MG63 (cell line): ENCODE measurements at regions not wholly inside any gene's neighbourhood (a gene's known extent, or its start where the extent isn't known, plus 50 kb on each side); places are given as distances from the start of the nearest gene placed in this dataset.
"Not testable (repeated sequence)": the region's sequence is repeated elsewhere in the genome, so short reads cannot be mapped to it uniquely, and the experiment has no call there.

Source experiments
- DNase-seq: peaks from one replicate; pipeline ENCODE4 v3.0.0-alpha.2; 2020
- H3K27me3 ChIP-seq: fragments of 250-450 bp; sonication (Bioruptor Pico); 2 replicates; pipeline ENCODE4 v1.5.1; 2020; ENCODE audit warnings: mild to moderate bottlenecking, moderate library complexity
- H3K36me3 ChIP-seq: fragments of 250-450 bp; sonication (Bioruptor Pico); 2 replicates; pipeline ENCODE4 v1.5.1; 2020; ENCODE audit warnings: mild to moderate bottlenecking, moderate library complexity
- H3K4me3 ChIP-seq: fragments of 250-450 bp; sonication (Bioruptor Pico); 2 replicates; pipeline ENCODE4 v1.5.1; 2020; ENCODE audit warnings: mild to moderate bottlenecking, moderate library complexity
- H3K9me3 ChIP-seq: fragments of 250-450 bp; sonication (Bioruptor Pico); 2 replicates; pipeline ENCODE4 v1.5.1; 2020; ENCODE audit warnings: mild to moderate bottlenecking, moderate library complexity

- no peak for DNase-seq
- peaks cover 5% of the 10 kb centered on the region; the same call in 1 of the 2 replicates for H3K27me3 ChIP-seq
- H3K4me3 ChIP-seq, result no peak overlapping the region
- H3K36me3 ChIP-seq, result no peaks in the 10 kb centered on the region
- H3K9me3 ChIP-seq, result no peaks in the 10 kb centered on the region
Observed at GRCh38 chr12:3364661-3365462, 126.1 kb upstream of the PRMT8 start.

GRCh38 chr12:3365463-3366411 is 125.3 kb upstream of the PRMT8 start:
- Histone ChIP-seq H3K36me3 (no peaks in the 10 kb centered on the region), H3K27me3 (peaks cover 5% of the 10 kb centered on the region; the same call in 1 of the 2 replicates), H3K4me3 (no peak overlapping the region), H3K9me3 (no peaks in the 10 kb centered on the region)
- no peak for DNase-seq

- peaks cover 7% of the 10 kb centered on the region; the same call in 1 of the 2 replicates for H3K27me3 ChIP-seq
- no peaks in the 10 kb centered on the region for H3K36me3 ChIP-seq
- no peaks in the 10 kb centered on the region for H3K9me3 ChIP-seq
- no peak overlapping the region for H3K4me3 ChIP-seq
- no peak for DNase-seq
Observed at GRCh38 chr12:3366451-3367110, 124.4 kb upstream of the PRMT8 start.

GRCh38 chr12:3367750-3368444 is 123.1 kb upstream of the PRMT8 start:
- DNase-seq, result no peak
- Histone ChIP-seq H3K9me3 (no peaks in the 10 kb centered on the region), H3K27me3 (peaks cover 14% of the 10 kb centered on the region; the same call in 1 of the 2 replicates), H3K4me3 (no peak overlapping the region), H3K36me3 (no peaks in the 10 kb centered on the region)

GRCh38 chr12:3371018-3371417 is 120.0 kb upstream of the PRMT8 start:
- no peaks in the 10 kb centered on the region for H3K9me3 ChIP-seq
- H3K4me3 ChIP-seq, result no peak overlapping the region
- H3K27me3 ChIP-seq, result peaks cover 9% of the 10 kb centered on the region; the same call in 1 of the 2 replicates
- DNase-seq, result no peak
- H3K36me3 ChIP-seq, result no peaks in the 10 kb centered on the region

- H3K9me3 ChIP-seq, result no peaks in the 10 kb centered on the region
- H3K4me3 ChIP-seq, result no peak overlapping the region
- H3K27me3 ChIP-seq, result peaks cover 9% of the 10 kb centered on the region; the same call in 1 of the 2 replicates
- DNase-seq, result no peak
- H3K36me3 ChIP-seq, result no peaks in the 10 kb centered on the region
Observed at GRCh38 chr12:3375326-3375725, 115.7 kb upstream of the PRMT8 start.

GRCh38 chr12:3376779-3377455 is 114.1 kb upstream of the PRMT8 start:
- Histone ChIP-seq H3K36me3 (no peaks in the 10 kb centered on the region), H3K9me3 (no peaks in the 10 kb centered on the region), H3K4me3 (no peak overlapping the region), H3K27me3 (peaks cover 4% of the 10 kb centered on the region; the same call in 1 of the 2 replicates)
- DNase-seq, result no peak

- Histone ChIP-seq H3K27me3 (no peaks in the 10 kb centered on the region; the same call in 1 of the 2 replicates), H3K4me3 (no peak overlapping the region), H3K36me3 (no peaks in the 10 kb centered on the region), H3K9me3 (no peaks in the 10 kb centered on the region)
- no peak for DNase-seq
Observed at GRCh38 chr12:3378655-3379054, 112.3 kb upstream of the PRMT8 start.

GRCh38 chr12:3379079-3379478 is 111.9 kb upstream of the PRMT8 start:
- H3K27me3 ChIP-seq, result no peaks in the 10 kb centered on the region; the same call in 1 of the 2 replicates
- no peak for DNase-seq
- no peaks in the 10 kb centered on the region for H3K36me3 ChIP-seq

GRCh38 chr12:3380200-3381043 is 110.6 kb upstream of the PRMT8 start:
- H3K36me3 ChIP-seq, result no peaks in the 10 kb centered on the region
- H3K27me3 ChIP-seq, result no peaks in the 10 kb centered on the region; the same call in 1 of the 2 replicates
- peak; percentile 44 for DNase-seq

More at GRCh38 chr12:3379079-3379478, 111.9 kb upstream of the PRMT8 start:
- H3K9me3 ChIP-seq, result no peaks in the 10 kb centered on the region
- no peak overlapping the region for H3K4me3 ChIP-seq

GRCh38 chr12:3381059-3382047 is 109.7 kb upstream of the PRMT8 start:
- no peaks in the 10 kb centered on the region; the same call in 1 of the 2 replicates for H3K27me3 ChIP-seq
- no peak overlapping the region for H3K4me3 ChIP-seq
- no peak for DNase-seq
- no peaks in the 10 kb centered on the region for H3K36me3 ChIP-seq
- H3K9me3 ChIP-seq, result no peaks in the 10 kb centered on the region

More at GRCh38 chr12:3380200-3381043, 110.6 kb upstream of the PRMT8 start:
- Histone ChIP-seq H3K9me3 (no peaks in the 10 kb centered on the region), H3K4me3 (no peak overlapping the region)

GRCh38 chr12:3389986-3390385 is 101.0 kb upstream of the PRMT8 start:
- no peaks in the 10 kb centered on the region for H3K9me3 ChIP-seq
- no peaks in the 10 kb centered on the region for H3K36me3 ChIP-seq
- H3K4me3 ChIP-seq, result no peak overlapping the region
- no peak for DNase-seq
- H3K27me3 ChIP-seq, result no peaks in the 10 kb centered on the region

- not testable (repeated sequence) for H3K27me3 ChIP-seq, H3K9me3 ChIP-seq, H3K36me3 ChIP-seq, DNase-seq, H3K4me3 ChIP-seq
Observed at GRCh38 chr12:3397596-3397995, 93.4 kb upstream of the PRMT8 start.
